GM21786 (cell line): ENCODE measurements at regions not wholly inside any gene's neighbourhood (a gene's known extent, or its start where the extent isn't known, plus 50 kb on each side); places are given as distances from the start of the nearest gene placed in this dataset.

Experiments used
- ATAC-seq: cut with Tn5 transposase; IDR thresholded peaks from one replicate; pipeline ENCODE4 v1.9.1; 2021; ENCODE audit not compliant: unreplicated experiment

GRCh38 chr7:54810401-54810800 is 51.4 kb upstream of the SEC61G start:
- no peak for ATAC-seq

- ATAC-seq, result no peak
These were observed 52.2 kb upstream of the SEC61G start for GRCh38 chr7:54811041-54811845.

- no peak for ATAC-seq
These were observed 52.8 kb upstream of the SEC61G start for GRCh38 chr7:54811846-54812254.

- ATAC-seq, result no peak
These were observed 53.8 kb upstream of the SEC61G start for GRCh38 chr7:54812756-54813322.

GRCh38 chr7:54813398-54813797 is 54.4 kb upstream of the SEC61G start:
- no peak for ATAC-seq

- ATAC-seq, result no peak
These were observed 55.4 kb upstream of the SEC61G start for GRCh38 chr7:54814401-54814800.

GRCh38 chr7:54817152-54817551 is 58.1 kb upstream of the SEC61G start:
- ATAC-seq, result no peak

GRCh38 chr7:54823776-54824175 is 64.8 kb upstream of the SEC61G start:
- ATAC-seq, result no peak

GRCh38 chr7:54824655-54825054 is 65.6 kb upstream of the SEC61G start:
- ATAC-seq, result no peak

- no peak for ATAC-seq
These were observed 66.4 kb upstream of the SEC61G start for GRCh38 chr7:54825368-54825767.

GRCh38 chr7:54827734-54828133 is 68.7 kb upstream of the SEC61G start:
- no peak for ATAC-seq

- no peak for ATAC-seq
These were observed 72.1 kb upstream of the SEC61G start for GRCh38 chr7:54831046-54831643.

GRCh38 chr7:54831644-54832095 is 72.7 kb upstream of the SEC61G start:
- ATAC-seq, result no peak

- no peak for ATAC-seq
These were observed 74.0 kb upstream of the SEC61G start for GRCh38 chr7:54833001-54833467.

GRCh38 chr7:54837168-54837567 is 78.2 kb upstream of the SEC61G start:
- no peak for ATAC-seq

- no peak for ATAC-seq
These were observed 78.8 kb upstream of the SEC61G start for GRCh38 chr7:54837761-54838160.

- no peak for ATAC-seq
These were observed 79.3 kb upstream of the SEC61G start for GRCh38 chr7:54838175-54838910.

GRCh38 chr7:54839575-54840213 is 80.7 kb upstream of the SEC61G start:
- no peak for ATAC-seq

GRCh38 chr7:54841772-54842697 is 83.0 kb upstream of the SEC61G start:
- ATAC-seq, result no peak

- no peak for ATAC-seq
These were observed 84.9 kb upstream of the SEC61G start for GRCh38 chr7:54843841-54844355.
